GM18907 (cell line): ENCODE measurements at regions not wholly inside any gene's neighbourhood (a gene's known extent, or its start where the extent isn't known, plus 50 kb on each side); places are given as distances from the start of the nearest gene placed in this dataset.

Source experiments
- ATAC-seq: cut with Tn5 transposase; IDR thresholded peaks from one replicate; pipeline ENCODE4 v1.9.1; 2021; ENCODE audit warnings: mild to moderate bottlenecking, moderate library complexity; ENCODE audit not compliant: unreplicated experiment

DNA sequence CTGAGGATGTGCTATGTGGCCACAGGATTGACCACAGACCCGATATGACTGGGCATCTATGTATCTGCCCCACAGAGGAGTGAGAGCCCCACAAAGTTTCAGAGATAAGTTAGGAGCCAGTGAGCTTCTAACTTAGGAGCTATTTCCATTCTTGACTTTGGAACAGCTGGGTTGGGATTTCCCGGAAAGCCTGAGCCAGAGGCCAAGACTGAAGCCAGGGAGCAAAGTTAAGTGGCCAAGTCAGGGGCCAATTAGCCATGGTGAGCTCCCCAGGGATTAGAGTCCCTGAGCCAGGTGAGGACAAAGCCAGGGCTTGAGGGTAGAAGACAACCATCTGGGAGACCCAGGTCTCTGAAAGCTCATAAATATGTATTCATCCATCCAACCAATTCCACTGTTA, 143.6 kb downstream of the MAFB start:
- ATAC-seq = no peak

DNA sequence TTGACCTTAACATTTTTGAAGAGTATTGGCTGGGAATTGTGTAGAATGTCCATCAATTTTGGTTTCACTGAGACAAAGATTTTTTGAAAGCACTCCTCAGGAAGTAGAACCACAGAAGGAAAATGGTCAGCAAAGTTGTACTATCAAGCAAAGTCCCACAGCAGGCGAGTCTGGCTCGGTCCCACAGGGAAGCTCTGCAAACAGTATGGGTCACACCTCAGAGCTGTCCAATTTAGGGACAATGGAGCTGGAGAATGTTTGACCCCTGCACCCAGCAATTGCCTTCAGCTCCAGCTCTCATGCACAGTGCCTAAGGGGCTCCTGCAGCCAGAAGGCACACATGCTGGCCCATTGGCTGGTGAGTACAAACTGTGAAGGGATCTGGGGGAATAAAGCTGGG, 147.0 kb downstream of the MAFB start:
- no peak for ATAC-seq

DNA sequence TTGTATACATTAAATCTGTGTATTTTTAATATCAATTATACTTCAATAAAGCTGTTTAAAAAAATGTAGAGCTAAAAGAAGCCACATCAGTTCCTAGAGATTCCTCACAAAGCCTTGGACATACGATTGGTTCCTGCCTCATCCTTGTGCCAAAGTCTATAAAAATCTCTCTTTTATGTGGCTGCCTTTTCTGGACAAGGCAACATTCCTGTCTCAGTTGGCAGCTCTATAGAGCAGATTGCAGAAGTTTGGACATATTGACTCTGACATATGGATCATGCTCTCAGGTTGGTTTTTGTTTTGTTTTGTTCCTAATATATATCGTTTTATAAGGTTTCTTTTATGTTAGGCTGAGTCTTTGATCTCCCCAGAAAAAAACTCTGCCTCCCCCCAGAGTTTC, 148.9 kb downstream of the MAFB start:
- no peak for ATAC-seq

DNA sequence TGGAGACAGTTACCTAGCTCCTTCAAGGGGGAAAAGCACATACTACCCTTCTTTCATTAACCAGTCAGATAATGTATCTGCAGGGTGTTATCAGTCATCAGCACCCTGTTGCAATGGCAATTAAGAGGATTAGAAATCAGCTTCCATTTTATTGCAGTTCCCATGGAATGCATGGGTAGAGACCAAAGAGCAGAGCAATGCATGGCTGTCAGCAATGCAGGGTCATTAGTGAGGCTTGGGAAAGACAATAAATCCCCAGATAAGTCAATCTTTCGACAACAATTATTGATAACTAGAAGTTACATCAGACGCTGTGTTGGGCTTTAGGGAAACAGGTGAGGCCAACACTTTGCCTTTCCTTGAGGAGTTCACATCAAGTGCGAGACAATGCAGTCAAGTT, 150.9 kb downstream of the MAFB start:
- no peak for ATAC-seq

DNA sequence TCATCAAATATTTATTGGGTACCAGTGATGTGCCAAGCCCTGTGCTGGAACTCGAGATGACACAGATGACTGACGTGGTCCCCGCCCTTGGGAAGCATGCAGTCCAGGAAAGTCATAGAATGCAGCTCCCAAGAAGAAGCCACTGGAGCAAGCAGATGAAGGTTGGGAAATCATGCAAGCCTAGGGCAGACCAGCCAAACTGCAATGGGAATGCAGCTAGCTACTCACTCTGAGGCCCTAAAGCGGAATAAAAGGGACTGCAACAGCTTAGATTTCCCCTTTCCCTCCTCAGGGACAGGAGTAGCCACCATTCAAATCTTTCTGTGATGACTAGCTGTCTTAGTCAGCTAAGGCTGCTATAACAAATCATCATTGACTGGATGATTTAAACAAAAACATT, 152.2 kb downstream of the MAFB start:
- ATAC-seq = no peak

DNA sequence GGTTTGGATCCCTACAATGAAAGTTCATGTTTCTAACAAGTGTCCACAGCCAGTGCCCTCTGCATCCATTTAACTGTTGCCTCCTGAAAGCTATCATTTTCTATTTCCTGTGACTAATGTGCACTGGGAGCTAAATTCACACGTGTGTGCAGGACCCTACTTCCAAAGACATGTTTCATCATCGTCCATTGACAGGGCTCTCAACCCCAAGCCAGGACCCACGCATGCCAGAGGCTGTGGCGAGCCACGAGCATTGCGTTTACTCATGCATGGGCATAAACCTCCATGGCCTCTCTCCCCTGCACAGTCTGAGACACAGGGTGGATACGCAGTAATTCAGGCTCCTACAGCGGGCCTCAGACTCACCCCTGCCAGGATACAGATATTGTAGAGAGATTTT, 153.2 kb downstream of the MAFB start:
- ATAC-seq = no peak

DNA sequence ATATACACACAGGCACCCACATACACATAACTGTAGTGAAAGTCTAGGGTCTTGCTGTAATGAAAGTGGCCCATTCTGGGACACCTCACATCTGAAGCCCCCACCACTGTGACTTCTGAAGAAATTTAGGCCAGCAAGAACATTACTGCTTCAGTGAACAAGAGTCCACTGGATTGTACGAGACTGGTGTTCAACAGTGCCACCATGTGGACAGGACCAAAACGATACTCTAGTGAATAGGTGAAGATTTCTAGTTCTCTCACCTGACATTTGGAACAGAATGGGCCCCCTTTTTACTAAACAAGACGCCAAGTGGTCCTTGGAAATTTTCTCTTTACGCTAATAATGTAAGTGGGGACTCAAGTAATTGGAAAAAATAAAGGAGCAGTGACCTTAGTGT, 156.9 kb downstream of the MAFB start:
- ATAC-seq = no peak

DNA sequence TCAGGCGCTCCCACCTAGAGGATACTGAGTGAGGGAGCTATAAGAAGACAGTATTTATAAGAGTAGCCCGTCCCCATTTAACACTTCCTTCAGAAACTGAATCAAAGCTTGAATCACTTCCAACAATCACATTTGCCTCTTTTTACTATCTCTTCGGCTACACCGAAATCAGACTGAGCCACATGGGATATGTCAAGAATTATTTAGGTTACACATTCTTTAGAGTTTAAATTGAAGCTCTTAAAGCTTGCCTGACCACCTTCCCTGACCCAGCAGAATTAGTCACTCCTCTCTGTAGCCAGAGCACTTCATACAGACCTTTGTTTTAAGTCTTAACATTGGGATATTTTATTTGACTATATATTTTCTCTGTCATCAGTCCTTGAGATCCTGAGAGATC, 163.7 kb downstream of the MAFB start:
- no peak for ATAC-seq

DNA sequence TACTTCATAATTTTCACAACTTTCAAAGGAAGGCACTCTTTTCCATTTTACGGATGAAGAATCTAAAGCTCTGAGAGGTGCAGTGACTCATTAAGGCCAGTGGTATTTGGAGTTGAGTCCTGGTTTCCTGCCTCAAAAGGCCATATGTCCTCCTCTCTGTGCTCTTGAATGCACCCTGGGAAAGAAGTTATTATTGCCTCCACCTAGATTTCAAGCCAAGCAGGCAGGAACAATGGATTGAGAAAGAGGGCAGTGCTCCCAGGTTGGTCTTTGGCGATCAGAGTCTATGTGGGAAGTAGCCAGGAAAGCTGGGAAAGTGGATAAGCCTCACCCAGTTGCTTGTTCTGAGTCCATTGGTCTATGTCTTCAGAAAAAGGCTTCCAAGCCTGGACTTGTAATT, 165.0 kb downstream of the MAFB start:
- ATAC-seq = no peak

DNA sequence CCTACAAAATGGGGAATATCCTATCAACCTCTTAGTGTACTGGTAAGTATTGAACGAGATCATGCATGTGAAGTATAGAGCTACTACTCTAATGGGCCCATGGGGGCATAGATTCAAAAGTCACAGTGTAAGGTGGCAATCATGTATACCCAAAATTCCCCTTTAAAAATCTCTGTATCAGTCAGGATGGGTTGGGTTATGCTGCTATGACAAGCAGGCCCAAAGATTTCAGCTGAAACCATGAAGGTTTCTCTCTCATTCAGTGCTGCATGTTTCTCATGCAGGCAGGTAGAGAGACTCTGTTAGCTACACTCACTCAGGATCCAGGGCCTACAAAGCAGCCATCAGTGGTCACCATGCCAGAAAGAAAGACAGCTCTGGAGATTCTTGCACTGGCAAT, 166.6 kb downstream of the MAFB start:
- ATAC-seq = no peak

DNA sequence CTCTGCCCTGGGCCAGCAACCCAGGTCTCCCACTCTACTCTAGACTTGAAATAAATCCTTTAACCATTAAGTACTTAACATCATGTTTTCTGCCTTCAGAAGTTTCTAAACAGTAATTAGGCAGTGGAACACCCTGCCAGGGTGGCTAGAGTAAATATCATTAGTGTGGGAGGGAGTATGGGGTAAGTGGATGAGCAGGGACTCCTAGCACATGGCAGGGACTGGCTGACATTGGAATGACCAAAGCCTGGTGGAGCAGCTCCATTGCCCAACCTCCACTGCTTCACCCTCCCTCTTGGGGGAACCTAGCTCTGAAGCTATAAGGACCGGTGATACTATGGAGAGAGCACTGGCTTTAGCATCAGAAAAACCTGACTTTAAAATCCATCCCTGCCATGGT, 167.1 kb downstream of the MAFB start:
- no peak for ATAC-seq

DNA sequence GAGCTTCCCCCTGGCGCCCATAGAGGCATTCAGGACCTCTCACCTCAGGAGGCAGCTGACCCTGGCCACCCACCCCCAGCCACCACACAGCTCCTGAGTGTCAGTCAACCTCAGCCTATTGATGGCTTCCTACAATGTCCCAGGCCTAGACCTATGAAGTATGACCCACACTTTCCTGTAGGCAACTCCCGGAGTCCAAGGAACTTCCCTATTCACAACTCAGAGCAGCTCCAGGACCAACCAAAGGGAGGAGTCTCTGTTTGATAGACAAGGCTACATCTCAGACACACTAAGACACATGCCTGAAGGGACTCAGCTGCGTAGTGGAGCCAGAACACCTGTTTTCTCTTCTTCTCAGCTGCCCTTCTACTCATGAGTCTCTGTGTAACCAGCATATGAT, 169.1 kb downstream of the MAFB start:
- no peak for ATAC-seq

DNA sequence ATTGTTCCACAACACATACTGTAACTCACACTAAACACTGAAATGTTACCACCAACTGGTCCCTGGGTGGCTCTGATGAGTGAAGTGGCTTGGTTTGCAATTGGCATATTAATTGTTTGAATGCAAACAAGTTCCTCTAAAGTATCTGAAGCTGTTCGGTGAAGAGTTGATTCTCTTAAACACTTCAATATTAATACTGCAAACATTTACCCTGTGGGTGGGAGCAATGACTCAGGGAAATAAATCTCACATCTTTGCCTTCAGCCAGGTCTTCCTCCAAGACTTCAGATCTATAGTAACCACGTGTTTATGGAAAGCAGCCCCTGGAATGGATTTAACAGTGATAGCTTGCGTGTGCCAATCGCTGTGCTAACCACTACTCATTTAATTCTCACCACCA, 176.0 kb downstream of the MAFB start:
- ATAC-seq = no peak

DNA sequence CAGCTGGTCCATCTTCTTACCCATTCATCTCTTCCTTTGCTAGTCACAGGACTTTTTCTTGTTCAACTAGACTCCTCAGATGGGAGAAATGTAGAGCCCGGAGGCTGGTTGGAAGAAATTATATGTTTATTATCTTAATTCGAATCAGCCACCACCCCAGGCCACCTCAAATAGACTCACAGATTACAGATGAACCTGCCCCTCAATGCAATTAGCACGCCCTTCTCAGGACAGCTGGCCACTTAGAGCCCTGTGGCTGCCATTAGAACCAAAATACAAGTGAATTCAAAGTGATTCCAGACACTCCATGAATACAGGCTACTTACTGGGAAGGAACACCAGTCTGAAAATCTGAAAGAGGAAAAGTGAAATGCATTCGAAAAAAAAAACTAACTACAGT, 176.4 kb downstream of the MAFB start:
- no peak for ATAC-seq

DNA sequence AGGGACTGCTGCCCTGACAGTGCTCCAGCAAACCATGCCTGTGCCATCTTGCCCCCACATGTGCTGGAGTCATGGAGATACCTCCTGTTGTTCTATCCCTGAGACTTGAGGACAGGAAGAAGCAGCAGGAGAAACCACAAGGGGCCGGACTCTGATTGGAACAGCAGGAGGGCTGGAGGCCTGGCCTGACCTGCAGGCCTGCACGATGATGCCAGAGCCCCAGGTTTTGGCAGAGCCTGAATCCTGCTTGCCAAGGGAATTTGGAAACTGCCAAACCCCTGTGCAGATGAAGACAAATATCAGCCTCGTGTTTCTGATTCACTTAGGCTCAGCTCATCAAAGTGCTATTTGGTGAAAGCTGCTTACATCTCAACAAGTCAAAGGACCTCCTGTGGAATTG, 177.6 kb downstream of the MAFB start:
- no peak for ATAC-seq

DNA sequence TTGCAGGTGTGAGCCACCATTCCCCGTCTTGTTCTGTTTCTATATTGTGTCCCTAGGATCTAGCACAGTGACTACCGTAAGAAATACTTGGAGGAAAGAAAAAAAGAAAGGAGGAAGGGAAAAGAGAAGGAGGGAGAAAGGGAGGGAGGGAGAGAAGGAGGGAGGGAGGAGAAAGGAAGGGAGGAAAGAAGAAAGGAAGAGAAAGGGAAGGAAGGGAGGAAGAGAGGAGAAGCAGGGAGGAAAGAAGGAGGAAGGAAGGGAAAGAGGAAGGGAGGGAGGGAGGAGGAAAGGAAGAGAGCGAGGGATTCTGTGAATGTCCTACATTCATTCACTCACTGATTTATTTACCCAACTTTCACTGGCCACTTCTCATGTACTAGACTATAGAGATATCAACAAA, 178.4 kb downstream of the MAFB start:
- ATAC-seq = no peak

DNA sequence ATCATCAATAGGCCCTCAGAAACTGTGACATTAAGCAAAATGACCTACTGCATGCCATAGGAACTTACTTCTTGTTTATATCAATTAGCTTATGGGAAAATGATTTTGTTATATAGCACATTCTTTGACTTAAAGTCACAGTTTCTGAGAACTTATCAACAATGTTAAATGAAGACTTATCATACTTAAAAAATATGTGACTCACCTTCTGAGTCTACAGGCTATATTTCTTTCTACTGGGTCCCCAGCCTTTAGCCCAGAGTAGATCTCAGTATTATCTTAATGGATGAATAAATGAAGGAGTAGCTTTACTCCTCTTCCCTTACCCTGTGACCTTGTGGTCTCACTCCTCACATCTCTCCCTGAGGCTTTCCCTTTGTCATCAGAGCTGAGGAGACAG, 180.2 kb downstream of the MAFB start:
- no peak for ATAC-seq

DNA sequence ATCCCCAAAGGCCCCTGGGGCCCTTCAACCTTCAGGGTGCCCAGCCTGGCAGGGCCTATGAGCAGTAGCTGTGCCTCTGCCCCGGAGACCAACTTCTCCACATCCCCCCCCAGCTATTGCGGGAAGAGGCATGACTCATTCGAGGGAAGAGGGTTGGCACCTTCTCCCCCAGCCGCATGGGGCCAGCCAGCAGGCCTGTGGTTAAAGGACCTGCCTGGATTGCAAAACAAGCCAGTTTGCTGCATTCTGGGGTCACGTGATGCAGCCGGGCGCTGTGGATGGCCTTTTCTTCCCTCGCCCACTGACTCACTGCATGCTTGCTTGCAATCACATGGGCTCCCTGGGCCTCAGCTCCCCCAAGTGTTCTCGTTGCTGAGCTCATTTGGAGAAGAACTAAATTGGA, 182.5 kb downstream of the MAFB start:
- no peak for ATAC-seq

DNA sequence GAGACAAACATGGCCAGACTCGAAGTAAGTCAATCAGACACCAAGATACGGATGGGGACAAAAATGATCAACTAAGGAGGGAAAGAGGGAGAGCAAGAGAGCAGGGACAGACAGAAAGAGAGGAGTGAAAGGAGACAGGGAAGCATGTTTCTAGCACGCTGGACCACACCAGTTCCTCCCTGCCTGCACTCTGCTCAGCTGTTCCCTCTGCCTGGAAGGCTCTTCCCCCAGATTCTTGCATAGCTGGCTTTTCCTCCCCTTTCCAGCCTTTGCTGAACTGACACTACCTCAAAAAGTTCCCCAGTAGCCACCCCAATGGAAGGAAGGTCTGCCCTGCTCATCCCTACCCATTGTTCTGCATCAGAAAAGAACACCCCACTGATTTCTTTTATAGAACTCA, 185.9 kb downstream of the MAFB start:
- no peak for ATAC-seq

DNA sequence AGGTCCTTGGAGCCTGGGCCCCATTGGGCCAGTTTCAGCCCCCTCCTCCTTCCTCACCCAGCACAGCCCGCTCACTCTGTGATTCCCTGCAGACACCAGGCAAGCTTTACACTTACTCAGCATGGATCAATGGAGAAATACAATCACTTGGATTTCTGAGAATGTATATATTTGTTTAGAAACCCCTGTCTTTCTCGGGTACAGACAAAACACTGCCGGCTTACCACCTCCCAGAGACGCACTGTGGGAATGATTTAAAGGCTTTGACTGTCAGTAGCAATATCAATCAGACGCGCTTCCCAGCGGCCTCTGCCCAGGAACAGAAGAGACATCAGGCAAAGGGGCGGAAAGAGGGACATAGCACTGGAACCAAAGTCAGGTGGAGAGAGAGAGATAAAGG, 186.5 kb downstream of the MAFB start:
- ATAC-seq = no peak

DNA sequence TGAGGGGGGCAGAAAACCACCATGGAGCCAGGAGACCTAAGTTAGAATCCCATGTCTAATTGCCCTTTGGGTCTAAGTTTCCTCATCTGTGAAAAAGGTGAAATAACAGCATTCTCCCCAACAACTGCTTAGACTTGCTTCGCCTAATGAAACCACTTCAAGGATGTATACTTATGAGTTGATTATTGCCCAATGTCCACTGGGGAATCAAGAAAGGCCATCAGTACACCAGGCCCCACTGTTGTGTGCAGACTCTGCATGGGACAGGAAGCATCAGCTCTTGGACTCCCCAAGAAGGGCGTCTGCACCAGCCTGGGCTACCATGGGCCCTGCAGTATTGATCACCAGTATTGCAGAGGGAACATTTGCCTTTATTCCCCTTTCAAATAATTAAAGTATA, 189.6 kb downstream of the MAFB start:
- no peak for ATAC-seq

DNA sequence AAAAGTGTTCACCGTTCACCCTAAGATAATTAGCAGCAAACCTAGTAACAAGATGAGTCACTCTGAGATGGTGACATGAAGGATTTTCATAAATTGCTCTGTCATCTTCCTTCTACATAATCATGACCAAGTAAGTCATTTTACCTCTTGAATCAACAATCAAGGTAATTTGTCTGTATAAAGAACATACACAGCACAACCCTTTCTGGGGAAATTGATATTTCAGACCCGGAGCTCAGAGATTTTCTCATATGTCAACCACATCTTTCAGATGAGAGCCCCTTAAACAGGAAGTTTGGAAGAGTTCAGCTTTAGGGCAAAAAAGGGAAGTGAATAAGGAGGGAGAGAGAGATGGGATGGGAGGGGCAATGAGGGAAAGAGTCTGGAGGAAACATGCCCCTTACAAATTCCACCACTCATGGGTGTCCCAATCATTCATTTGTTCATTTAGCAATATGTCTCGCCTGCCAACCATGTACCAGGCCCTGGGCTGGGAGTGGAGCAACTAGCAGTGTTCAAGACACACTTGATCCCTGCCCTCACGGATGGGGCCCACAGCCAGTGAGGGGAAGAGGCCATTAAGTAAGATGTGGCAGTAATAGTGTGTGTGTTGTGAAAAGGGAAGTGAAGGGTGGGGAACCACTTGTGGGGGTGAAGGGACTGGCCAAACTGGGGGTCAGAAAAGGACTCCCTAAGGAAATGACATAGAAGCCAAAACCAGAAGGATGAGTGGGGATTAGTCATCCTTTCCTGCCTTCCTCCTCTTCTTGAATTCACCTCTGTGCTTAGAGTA, 190.9 kb downstream of the MAFB start:
- no peak for ATAC-seq

DNA sequence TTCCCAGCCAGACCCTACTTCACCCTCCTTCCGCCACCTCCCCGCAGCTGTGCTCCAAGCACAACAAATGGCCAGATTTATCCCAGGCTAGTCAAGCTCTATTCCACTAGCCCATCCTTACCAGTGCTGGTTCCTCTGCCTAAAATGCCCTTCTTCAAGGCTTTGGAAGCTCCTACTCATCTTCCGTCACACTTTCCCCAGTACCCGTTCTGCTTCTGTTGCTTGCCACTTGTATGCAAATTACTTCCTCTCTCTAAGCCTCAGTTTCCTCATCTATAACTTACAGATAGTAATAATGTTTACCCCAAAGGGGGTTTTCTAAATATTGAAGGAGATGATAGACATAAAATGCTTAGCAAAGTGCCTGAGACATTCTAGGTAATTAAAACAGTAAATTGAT, 193.1 kb downstream of the MAFB start:
- ATAC-seq = no peak
